ENCODE measurements at regions not wholly inside any gene's neighbourhood (a gene's known extent, or its start where the extent isn't known, plus 50 kb on each side); places are given as distances from the start of the nearest gene placed in this dataset.

DNA sequence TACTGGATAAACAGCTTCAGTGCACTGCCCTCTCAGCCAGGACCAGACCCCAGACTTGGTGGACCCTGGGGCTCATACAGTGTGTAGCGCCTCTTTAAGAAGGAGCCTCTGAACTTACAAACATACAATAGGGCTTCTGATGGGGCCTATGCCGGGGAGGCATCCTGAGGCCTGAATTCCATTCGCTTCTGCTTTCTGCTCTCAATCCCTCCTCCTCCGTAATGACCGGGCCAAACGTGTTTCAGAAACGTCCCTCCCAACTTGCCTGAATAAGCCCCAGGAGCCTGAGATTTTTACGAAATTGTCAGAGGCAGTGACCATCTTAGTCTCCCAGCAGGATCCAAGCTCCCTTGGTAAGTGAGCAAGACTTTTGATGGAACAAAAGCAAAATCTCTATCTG, 128.1 kb upstream of the BOD1 start:
- no peak overlapping the region for H3K4me3 ChIP-seq
- intact Hi-C loops (cut with DNase I, micrococcal nuclease): no loop called here
- H3K9me3 ChIP-seq: no peaks in the 10 kb centered on the region
- no peak for TF ChIP-seq CTCF (IDR thresholded peaks at IDR 0.05)
- DNase-seq (no peak), ATAC-seq (no peak)
- no peaks in the 10 kb centered on the region for H3K4me1 ChIP-seq (ENCODE audit: low read depth)
- no peaks in the 10 kb centered on the region for H3K36me3 ChIP-seq (ENCODE audit: low read depth)

DNA sequence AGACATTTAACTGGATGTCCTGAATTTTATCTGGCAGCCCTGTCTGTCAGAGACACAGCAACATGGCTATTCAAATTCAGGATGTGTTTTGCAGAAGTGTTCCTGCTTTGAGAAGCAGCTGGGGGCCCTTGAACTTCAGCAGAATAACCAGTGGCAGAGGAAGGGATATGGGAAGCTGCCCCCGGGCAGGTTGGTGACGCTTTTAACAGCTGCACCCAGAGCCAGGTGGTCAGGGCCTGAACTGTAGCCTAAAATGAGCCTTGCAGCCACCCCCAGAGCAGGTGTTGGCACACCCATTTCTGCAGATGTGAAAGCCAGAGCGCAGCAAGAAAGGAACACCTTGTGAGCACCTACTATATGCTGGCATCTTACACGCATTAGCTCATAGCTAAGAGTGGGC, 128.7 kb upstream of the BOD1 start:
- Histone ChIP-seq H3K4me1 (ENCODE audit: low read depth) (no peaks in the 10 kb centered on the region), H3K4me3 (no peak overlapping the region), H3K36me3 (ENCODE audit: low read depth) (no peaks in the 10 kb centered on the region), H3K9me3 (no peaks in the 10 kb centered on the region)
- ATAC-seq (peak; percentile 71), DNase-seq (peak in 2 of 3 donors; percentile 32 to 46)
- TF ChIP-seq CTCF (IDR thresholded peaks at IDR 0.05): no peak
- intact Hi-C loops (cut with DNase I, micrococcal nuclease): no loop called here

DNA sequence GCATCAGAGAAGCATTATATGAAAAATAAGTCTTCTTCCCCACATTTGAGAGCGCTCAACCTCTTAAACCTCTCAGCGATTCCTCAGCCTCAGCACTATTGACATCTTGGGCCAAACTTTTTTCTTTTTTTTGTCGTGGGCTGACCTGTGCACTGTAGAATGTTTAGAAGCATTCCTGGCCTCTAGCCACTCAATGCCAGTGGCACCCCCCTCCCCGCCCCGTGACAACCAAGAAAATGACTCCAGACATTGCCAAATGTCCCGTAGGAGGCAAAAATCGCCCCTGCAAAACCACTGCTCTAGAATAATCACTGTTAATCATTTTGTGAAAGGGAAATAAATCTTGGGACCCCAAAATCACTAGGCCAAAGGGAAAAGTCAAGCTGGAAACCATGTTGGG, 129.1 kb upstream of the BOD1 start:
- no peak for TF ChIP-seq CTCF (IDR thresholded peaks at IDR 0.05)
- Histone ChIP-seq H3K36me3 (ENCODE audit: low read depth) (no peaks in the 10 kb centered on the region), H3K9me3 (no peaks in the 10 kb centered on the region), H3K4me3 (no peak overlapping the region), H3K4me1 (ENCODE audit: low read depth) (no peaks in the 10 kb centered on the region)
- DNase-seq: no peak
- intact Hi-C loops (cut with DNase I, micrococcal nuclease): no loop called here
- ATAC-seq: no peak

DNA sequence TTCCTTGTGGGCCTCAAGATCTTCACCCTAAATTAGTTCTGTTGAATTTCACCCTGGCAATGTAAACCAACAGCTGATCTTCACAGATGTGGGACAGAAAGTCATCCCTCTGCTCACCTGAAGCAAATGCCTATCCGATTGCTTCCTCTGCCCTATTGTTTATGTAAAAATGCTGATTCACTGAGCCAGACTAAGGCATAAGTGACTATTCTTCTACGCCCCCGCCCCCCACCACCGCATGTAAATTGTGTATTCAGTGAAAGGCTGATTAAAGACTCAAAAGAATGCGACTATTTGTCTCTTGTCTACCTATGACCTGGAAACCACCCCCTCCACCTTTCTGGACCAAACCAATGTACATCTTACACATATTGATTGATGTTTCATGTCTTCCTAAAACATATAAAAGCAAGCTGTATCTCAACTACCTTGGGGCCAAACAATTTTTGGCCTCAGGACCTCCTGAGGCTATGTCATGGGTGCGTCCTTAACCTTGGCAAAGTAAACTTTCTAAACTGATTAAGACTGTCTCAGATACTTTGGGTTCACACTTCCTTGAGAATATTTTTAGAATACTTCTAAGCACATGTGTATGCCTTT, 129.7 kb upstream of the BOD1 start:
- intact Hi-C loops (cut with DNase I, micrococcal nuclease): no loop called here
- no peaks in the 10 kb centered on the region for H3K4me1 ChIP-seq (ENCODE audit: low read depth)
- no peak for TF ChIP-seq CTCF (IDR thresholded peaks at IDR 0.05)
- no peak overlapping the region for H3K4me3 ChIP-seq
- ATAC-seq: no peak
- H3K36me3 ChIP-seq (ENCODE audit: low read depth): no peaks in the 10 kb centered on the region
- H3K9me3 ChIP-seq: no peaks in the 10 kb centered on the region
- no peak for DNase-seq

- Histone ChIP-seq H3K9me3 (no peaks in the 10 kb centered on the region), H3K4me1 (ENCODE audit: low read depth) (no peaks in the 10 kb centered on the region), H3K4me3 (no peak overlapping the region), H3K36me3 (ENCODE audit: low read depth) (no peaks in the 10 kb centered on the region)
- no peak for TF ChIP-seq CTCF (IDR thresholded peaks at IDR 0.05)
- DNase-seq (no peak), ATAC-seq (no peak)
- intact Hi-C loops (cut with DNase I, micrococcal nuclease): no loop called here
Measured at GRCh38 chr5:173747876-173748275, 131.4 kb upstream of the BOD1 start.
